Stimulated activated CD8-positive, alpha-beta memory T cell treated with anti-CD3 and anti-CD28 coated beads, Interleukin-12 subunit alpha, Interleukin-12 subunit beta, amount 100 ng/mL, for 24 hours (primary cell): ENCODE measurements at regions not wholly inside any gene's neighbourhood (a gene's known extent, or its start where the extent isn't known, plus 50 kb on each side); places are given as distances from the start of the nearest gene placed in this dataset.

Experiments
- DNase-seq: peaks from one replicate; pipeline ENCODE4 v3.0.0-alpha.2; 2020; ENCODE audit errors: extremely low read depth

GRCh38 chr3:72568083-72568482 is 280.2 kb downstream of the SHQ1 start:
- no peak for DNase-seq

DNA sequence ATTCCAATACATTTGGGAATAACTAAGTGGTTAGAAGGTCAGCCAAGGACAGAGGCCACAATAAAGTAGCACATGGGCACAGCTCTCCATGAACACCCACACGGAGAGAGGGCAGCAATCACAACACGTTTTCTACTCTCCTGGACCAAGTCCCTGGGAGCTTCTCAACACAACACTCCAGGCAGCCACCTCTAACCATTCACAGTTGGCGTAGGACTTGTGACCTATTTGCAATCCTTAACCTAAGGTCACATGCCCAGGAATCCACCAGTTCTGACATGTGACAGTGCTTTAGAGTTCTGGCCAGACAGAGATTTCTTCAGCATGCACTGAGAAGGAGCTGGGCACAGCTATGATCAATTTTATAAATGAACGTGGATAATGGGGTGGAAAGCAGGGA is 280.8 kb downstream of the SHQ1 start:
- no peak for DNase-seq

- DNase-seq: no peak
Measured at GRCh38 chr3:72565593-72565992, 282.7 kb downstream of the SHQ1 start.

- no peak for DNase-seq
Measured at GRCh38 chr3:72563690-72564370, 284.4 kb downstream of the SHQ1 start.

- no peak for DNase-seq
Measured at GRCh38 chr3:72560846-72561675, 287.2 kb downstream of the SHQ1 start.

DNA sequence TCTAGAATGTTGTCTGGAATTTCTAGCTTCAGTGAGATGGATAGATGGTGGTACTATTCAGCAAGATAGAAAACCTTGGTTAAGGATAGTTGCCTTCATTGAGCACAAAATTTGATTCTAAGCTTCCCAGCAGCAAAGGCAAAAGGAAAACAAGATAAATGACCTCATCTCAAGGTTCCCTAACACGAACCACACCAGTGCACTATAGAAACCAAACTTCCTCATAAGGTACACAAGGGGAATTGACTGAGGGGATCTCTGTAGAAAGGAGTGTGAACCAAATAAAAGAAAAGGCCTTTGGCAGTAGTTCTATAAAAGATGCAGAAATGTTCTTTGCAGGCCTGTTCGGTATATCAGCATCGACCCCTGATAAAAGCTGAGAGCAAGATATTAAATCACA is 288.9 kb downstream of the SHQ1 start:
- DNase-seq: no peak

DNA sequence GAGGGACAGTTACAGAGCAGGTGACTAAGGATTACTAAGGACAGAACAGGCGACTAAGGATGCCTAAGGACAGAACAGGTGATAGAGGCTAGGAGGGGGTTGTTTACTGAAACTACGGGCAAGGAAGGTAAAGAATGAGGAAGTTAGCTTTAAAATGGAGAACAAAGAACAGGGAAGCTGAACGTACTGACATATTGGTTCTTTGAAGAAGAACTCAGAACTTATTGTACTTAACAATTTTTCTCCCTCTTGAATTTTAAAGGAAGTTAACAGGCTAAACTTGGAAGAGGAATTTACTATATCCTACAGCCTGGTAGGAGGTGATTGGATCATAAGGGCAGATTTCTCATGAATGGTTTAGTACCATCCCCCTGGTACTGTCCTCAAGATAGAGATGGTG is 290.2 kb downstream of the SHQ1 start:
- no peak for DNase-seq

DNA sequence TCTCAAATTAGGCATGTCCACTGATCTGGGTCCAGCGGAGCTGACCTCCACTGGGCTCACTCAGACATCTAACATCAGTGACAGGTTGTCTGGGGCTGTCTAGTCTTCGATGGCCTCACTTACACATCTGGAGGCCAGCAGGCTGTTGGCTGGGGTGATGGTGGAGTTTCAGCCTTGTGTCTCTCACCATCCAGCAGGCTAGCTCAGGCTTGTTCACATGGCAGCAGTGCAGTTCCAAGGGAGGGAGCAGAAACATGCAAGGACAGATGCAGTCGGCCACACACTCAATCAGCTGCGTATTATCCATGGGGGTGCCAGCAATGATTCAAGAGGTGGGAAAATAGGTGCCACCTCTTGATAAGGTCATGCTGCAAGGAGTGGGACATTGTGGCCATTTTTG is 292.5 kb downstream of the SHQ1 start:
- DNase-seq: no peak

DNA sequence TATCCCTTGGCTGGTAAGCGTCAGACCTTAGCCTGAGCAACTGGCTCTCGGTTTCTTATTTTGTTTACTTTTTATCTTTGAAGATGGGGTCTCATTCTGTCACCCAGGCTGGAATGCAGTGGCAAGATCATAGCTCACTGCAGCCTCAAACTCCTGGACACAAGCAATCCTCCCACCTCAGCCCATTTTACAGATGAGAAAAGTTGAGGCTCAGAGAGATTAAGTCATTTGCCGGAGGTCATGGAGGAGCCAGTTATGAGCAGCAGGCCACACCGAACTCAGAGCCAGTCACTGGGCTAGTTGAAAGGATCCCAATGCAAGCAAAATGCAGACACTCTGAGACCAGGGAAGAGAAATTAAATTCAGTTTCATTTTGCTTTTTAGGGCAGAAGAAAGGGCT is 293.6 kb downstream of the SHQ1 start:
- no peak for DNase-seq

DNA sequence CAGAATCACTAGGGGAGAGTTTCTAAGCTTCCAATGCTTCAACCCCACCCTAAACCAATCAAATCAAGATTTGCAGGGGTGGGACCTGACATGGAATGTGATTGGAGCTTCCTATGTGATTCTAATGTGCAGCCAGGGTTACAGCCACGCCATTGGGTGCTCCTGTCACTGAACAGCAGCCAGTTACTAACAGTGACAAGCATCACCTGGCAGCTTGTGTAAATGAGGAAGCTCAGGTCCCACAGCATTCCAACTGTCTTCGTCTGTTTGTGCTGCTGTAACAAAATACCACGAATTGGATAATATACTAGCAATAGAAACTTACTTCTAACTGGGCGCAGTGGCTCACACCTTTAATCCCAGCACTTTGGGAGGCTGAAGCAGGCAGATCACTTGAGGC is 294.9 kb downstream of the SHQ1 start:
- no peak for DNase-seq

DNA sequence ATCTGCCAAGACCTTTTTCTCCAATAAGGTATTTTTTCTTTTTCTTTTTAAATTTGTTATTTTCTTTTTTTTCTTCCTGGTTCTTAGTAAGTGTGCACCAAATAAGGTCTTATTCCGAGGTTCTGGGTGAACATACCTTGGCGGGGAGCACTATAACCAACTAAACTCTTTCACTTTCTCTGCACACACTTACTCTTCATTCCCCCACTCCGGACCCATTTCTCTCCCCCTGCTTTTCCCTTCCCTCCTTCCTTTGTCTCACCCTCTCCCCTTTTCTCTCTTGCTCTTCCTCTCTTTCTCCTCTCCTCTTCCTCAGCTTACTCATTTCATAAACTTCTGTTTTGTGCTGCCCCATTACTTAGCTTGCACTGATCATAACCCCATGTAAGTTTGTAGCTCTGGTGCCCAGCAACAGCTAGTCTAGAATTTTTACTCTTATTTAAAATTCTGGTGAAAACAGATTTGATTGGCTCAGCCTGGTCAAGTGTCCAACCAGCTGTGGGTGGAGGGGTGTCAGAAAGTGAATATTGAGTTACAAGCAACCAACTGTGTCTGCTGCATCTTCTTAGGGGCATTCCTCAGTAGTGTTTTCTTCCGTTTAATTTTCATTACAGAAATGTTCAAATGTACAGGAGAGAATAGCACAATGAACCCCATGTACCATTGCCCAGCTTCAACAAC is 297.5 kb downstream of the SHQ1 start:
- DNase-seq: no peak

GRCh38 chr3:72549761-72550581 is 298.3 kb downstream of the SHQ1 start:
- no peak for DNase-seq

DNA sequence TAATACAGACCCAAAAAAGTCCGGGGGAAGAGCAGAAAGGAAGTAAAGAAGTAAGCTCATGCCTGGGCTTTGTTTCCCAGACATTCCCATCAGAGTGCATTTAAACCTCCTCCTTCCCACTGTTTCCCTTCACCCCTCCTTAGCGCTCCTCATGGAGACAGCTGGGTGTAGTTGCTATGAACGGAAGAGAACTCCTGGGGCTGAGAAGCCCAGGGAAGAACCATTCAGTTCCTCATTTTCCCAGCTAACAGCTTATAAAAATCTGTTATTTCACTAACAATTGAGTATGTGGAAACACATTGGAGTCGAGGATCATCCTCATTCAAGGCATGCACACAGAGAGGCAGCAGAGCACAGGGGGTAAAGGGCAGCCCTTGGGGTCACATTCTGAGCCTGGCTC is 299.3 kb downstream of the SHQ1 start:
- no peak for DNase-seq

DNA sequence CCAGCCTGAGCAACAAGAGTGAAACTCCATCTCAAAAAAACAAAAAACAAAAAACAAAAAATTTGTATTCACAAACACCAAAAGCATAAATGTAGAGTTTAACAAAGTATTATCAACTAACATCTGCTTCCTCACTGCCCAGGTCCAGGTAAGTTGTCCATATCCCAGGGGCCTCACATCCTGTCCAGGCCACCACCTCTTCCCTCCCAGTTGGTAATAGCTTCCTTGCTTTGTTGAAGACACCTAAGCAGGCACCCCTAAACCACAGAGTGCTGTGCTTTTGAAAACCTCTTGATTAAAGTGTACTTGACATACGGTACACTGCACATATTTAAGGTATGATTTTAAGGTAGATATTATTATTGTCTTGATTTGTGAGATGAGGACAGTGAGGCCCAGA is 299.8 kb downstream of the SHQ1 start:
- no peak for DNase-seq

DNA sequence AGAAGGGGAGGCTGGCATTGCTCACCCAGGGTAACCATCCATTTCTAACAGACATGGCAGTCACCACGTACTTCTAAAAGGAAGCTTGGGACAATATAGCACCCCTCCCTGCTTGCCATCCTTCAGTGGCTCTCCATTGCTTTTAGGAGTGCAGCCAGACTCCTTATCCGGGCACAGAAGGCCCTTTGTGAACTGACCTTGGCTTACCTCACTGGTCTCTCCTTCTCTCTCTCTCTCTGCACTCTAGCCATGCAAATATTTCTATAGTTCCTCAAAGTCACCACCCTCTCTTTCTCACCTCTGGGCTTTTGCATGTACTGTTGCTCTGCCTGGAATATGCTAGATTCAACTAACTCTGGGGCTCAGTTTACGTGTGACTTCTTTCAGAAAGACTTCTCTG is 301.1 kb downstream of the SHQ1 start:
- DNase-seq: no peak

- no peak for DNase-seq
Measured at GRCh38 chr3:72544239-72544638, 304.0 kb downstream of the SHQ1 start.

DNA sequence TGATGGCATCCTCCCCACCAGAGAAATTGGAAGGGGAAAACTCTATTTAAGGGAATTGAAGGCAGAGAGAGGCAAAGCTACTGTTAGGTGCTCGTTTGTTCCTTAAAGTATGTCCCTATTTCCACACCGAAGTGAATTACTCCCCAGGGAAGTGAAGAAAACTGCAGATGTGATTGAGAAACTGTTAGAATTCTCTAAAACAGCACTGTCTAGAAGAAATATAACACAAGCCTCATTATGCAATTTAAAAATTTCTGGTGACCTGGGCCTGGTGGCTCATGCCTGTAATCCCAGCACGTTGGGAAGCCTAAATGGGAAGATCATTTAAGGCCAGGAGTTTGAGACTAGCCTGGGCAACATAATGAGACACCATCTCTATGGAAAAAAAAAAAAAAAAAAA is 305.0 kb downstream of the SHQ1 start:
- DNase-seq: no peak

DNA sequence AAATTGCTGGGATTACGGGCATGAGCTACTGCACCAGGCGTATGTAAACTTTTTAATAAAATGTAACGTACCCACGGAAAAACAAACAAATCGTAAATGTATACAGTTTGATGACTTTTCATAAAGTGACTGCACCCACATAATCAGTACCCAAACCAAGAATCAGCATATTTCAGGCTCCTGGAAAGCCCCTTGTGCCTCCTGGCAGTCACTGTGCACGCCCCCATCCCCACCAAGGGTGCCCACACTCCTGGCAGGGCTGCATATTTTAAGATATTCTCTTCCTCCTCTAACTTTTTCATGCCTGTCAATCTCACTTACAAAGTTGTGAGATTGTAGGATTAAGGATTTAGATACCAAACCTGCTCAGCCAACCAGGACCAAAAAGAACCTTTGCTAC is 305.5 kb downstream of the SHQ1 start:
- no peak for DNase-seq

- DNase-seq: no peak
Measured at GRCh38 chr3:72539856-72540255, 308.4 kb downstream of the SHQ1 start.

DNA sequence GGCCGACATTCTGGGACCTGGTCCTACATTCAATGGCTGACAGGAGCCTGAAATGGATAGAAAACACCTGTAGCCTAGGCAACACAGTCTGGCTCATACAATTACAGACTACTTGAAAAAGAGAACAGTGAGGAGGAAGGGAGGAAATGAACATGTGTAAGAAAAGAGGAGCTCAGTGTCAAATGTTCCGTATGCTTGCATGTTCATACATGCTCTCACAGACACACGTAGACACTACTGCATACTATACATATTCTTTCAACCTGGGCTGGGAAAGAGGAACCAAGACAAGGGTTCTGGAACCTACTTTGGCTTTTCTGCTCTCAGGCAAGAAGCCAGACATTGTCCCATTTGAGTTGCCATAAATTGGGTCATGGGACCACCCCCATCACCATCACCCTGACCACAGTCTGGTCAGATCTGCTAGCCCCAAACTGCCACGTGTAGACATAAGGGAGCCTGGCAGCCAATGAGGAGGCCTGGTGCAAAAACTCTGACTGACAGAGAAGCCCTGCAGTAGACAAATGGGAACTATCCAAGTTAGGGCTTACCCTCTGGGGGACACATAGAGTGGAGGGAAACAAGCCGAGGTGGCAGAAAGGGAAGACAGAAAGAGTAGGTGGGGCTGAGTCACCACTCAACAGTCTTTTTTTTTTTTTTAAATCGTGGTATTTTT is 310.0 kb downstream of the SHQ1 start:
- DNase-seq: no peak

DNA sequence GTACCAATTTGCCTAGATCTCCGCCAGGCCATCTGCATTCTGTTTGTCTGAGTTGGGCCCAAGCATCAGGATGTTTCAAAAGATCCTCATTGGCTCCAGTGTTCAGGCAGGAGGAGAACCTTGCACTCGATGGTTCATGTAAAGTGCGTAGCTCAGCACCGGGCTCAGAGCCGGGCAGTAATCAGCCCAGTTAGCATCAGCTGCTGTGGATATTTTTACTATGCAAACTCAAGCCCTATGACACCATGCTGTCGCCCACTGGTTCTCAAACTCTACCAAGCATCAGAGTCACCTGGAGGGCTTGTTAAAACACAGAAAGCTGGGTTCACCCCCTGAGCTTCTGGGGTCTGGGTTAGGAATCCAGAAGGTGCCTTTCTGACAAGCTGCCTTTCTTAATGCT is 310.8 kb downstream of the SHQ1 start:
- DNase-seq: no peak

DNA sequence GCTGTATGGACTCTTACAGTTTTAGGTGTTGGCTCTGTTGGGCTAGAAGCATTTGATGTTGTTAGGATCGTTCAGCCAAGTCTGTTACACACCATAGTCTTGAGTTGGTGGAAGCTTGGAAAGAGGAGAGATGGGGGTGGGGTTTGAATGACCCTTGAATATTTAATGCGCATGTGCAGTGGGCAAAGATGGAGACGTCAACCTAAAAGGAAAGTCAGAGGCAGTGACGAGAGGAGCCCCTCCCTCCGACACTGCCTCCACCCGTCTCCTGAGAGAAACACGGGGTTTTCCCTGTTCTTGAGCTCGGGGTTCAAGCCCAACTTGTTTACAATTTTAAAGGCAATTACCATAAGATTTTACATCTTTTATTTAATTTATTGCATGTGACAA is 311.4 kb downstream of the SHQ1 start:
- DNase-seq: no peak
